HG02870 (cell line): ENCODE measurements at regions not wholly inside any gene's neighbourhood (a gene's known extent, or its start where the extent isn't known, plus 50 kb on each side); places are given as distances from the start of the nearest gene placed in this dataset.
"Not testable (repeated sequence)": the region's sequence is repeated elsewhere in the genome, so short reads cannot be mapped to it uniquely, and the experiment has no call there.

Experiments used
- ATAC-seq: cut with Tn5 transposase; IDR thresholded peaks from one replicate; pipeline ENCODE4 v1.9.1; 2021; ENCODE audit warnings: mild to moderate bottlenecking, moderate library complexity; ENCODE audit not compliant: unreplicated experiment

- ATAC-seq: not testable (repeated sequence)
Measured at GRCh38 chrX:10469-11458, 270.4 kb upstream of the PLCXD1 start.

GRCh38 chrX:13821-14443 is 267.2 kb upstream of the PLCXD1 start:
- ATAC-seq: peak; percentile 53

- not testable (repeated sequence) for ATAC-seq
Measured at GRCh38 chrX:14452-14851, 266.7 kb upstream of the PLCXD1 start.

GRCh38 chrX:18768-19454 is 262.3 kb upstream of the PLCXD1 start:
- ATAC-seq: peak; percentile 99

- ATAC-seq: peak; percentile 24
Measured at GRCh38 chrX:19455-19827, 261.7 kb upstream of the PLCXD1 start.

GRCh38 chrX:19912-20571 is 261.1 kb upstream of the PLCXD1 start:
- ATAC-seq: no peak

- ATAC-seq: not testable (repeated sequence)
Measured at GRCh38 chrX:24139-24538, 257.0 kb upstream of the PLCXD1 start.
